ENCODE measurements at regions not wholly inside any gene's neighbourhood (a gene's known extent, or its start where the extent isn't known, plus 50 kb on each side); places are given as distances from the start of the nearest gene placed in this dataset.

- no peak for TF ChIP-seq CTCF (IDR thresholded peaks at IDR 0.05; ENCODE audit: extremely low read depth, missing control alignments)
Measured at GRCh38 chr4:19832411-19832810, 419.3 kb upstream of the SLIT2 start.

GRCh38 chr4:19831644-19832285 lies 419.9 kb upstream of the SLIT2 start:
- TF ChIP-seq CTCF (IDR thresholded peaks at IDR 0.05; ENCODE audit: extremely low read depth, missing control alignments): no peak
- DNase-seq (ENCODE audit: low spot score): no peak

More at GRCh38 chr4:19832411-19832810, 419.3 kb upstream of the SLIT2 start:
- DNase-seq (ENCODE audit: low spot score): no peak

- no peak for TF ChIP-seq CTCF (IDR thresholded peaks at IDR 0.05; ENCODE audit: extremely low read depth, missing control alignments)
- DNase-seq (ENCODE audit: low spot score): no peak
Measured at GRCh38 chr4:19829101-19829500, 422.6 kb upstream of the SLIT2 start.

DNA sequence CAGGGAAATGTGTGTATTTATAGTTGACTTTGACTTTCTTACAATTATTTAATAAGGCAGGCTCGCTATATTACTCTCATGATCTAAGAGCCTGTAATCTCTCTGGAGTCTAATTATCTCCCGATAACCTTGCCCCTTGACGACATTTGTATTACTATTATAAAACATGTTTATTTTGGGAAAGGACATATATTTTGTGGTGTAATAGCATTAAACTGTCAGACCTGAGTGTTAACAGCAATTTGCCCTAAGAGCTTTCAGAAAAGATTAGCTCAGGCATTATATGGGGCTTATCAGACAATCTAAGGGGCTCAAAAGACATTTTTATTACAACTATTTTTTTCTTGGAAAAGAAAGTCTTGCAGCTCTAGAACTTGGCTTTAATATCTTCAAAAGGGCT lies 427.9 kb upstream of the SLIT2 start:
- no peak for TF ChIP-seq CTCF (IDR thresholded peaks at IDR 0.05; ENCODE audit: extremely low read depth, missing control alignments)
- DNase-seq (ENCODE audit: low spot score): no peak

- no peak for DNase-seq (ENCODE audit: low spot score)
- TF ChIP-seq CTCF (IDR thresholded peaks at IDR 0.05; ENCODE audit: extremely low read depth, missing control alignments): no peak
Measured at GRCh38 chr4:19819737-19820136, 432.0 kb upstream of the SLIT2 start.

DNA sequence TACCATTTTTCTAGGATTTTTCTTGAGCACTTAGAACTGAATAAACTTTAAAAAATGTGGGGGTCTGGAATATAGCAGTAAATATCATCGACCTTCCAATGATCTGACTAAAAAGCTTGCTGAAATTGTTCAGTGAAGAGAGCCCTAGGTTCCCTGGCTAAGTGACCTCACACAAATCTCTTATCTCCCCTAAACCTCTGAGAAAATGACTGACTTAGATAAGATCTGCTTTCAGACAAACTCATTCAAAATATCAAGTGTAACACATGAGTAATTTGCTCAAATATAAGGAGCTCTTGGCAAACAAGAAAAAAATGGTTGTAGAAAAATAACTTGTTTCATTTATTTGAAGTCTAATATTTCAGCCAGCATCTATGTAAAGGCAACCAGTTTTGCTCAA lies 441.7 kb upstream of the SLIT2 start:
- no peak for DNase-seq (ENCODE audit: low spot score)

DNA sequence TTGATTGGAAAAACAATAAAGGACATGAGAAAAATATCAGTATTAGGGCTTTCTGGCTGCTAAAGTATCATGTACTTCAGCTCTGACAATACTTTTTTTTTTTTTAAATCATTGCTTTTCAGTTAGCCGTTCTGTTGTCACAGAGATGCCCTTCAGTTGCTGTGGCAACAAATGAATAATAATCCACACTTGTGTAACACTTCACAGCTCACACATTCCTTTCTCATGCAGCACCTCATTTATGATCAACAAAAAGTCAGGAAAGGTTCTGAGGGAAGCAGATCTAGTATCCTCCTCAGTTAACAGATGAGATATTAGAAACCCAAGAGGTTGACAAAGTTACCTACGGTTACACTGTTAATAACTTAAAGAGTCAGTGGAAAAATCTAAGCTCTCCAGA lies 444.2 kb upstream of the SLIT2 start:
- DNase-seq (ENCODE audit: low spot score): no peak
- TF ChIP-seq CTCF (IDR thresholded peaks at IDR 0.05; ENCODE audit: extremely low read depth, missing control alignments): no peak

More for the DNA sequence above, 441.7 kb upstream of the SLIT2 start:
- no peak for TF ChIP-seq CTCF (IDR thresholded peaks at IDR 0.05; ENCODE audit: extremely low read depth, missing control alignments)
